ENCODE measurements at regions not wholly inside any gene's neighbourhood (a gene's known extent, or its start where the extent isn't known, plus 50 kb on each side); places are given as distances from the start of the nearest gene placed in this dataset.
"Not testable (repeated sequence)": the region's sequence is repeated elsewhere in the genome, so short reads cannot be mapped to it uniquely, and the experiment has no call there.

DNA sequence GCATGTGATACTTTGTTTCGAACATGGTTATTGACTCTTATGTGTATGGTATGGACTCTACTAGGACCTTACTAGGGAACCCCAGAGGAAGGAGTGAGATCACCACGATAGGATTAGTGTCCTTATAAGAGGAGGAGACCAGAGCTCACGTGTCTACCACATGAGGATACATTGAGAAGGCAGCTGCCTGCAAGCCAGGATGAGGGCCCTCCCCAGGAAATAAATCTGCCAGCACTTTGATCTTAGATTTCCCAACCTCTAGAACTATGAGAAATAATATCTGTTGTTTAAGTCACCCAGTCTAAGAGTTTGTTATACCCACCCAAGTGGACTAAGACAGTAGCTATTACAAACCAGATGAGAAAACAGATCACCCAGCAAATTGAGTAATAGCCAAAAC, 559.3 kb upstream of the USP24 start:
- no peaks in the 10 kb centered on the region for H3K36me3 Mint-ChIP-seq (ENCODE audit: insufficient read depth, unreplicated experiment)
- H3K4me3 Mint-ChIP-seq (ENCODE audit: unreplicated experiment): no peak overlapping the region
- intact Hi-C loops (cut with micrococcal nuclease): no loop called here
- CTCF ChIA-PET: no interaction called here
- H3K4me1 Mint-ChIP-seq (ENCODE audit: insufficient read depth, unreplicated experiment): no peaks in the 10 kb centered on the region
- BruUV-seq (replicated peaks): no TSS peak
- TF ChIP-seq, protein P1, sequence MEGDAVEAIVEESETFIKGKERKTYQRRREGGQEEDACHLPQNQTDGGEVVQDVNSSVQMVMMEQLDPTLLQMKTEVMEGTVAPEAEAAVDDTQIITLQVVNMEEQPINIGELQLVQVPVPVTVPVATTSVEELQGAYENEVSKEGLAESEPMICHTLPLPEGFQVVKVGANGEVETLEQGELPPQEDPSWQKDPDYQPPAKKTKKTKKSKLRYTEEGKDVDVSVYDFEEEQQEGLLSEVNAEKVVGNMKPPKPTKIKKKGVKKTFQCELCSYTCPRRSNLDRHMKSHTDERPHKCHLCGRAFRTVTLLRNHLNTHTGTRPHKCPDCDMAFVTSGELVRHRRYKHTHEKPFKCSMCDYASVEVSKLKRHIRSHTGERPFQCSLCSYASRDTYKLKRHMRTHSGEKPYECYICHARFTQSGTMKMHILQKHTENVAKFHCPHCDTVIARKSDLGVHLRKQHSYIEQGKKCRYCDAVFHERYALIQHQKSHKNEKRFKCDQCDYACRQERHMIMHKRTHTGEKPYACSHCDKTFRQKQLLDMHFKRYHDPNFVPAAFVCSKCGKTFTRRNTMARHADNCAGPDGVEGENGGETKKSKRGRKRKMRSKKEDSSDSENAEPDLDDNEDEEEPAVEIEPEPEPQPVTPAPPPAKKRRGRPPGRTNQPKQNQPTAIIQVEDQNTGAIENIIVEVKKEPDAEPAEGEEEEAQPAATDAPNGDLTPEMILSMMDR (IDR thresholded peaks at IDR 0.05; ENCODE audit: unreplicated experiment): no peak
- H3K27ac Mint-ChIP-seq (ENCODE audit: low read depth, unreplicated experiment): no peak overlapping the region
- POLR2A ChIA-PET: no interaction called here
- no peaks in the 10 kb centered on the region for H3K9me3 Mint-ChIP-seq (ENCODE audit: unreplicated experiment)
- no peak for DNase-seq (ENCODE audit: unreplicated experiment)
- no peaks in the 10 kb centered on the region for H3K27me3 Mint-ChIP-seq (ENCODE audit: insufficient read depth, unreplicated experiment)

- intact Hi-C loops (cut with micrococcal nuclease): no loop called here
- Mint-ChIP-seq H3K27me3 (ENCODE audit: insufficient read depth, unreplicated experiment) (no peaks in the 10 kb centered on the region), H3K4me1 (ENCODE audit: insufficient read depth, unreplicated experiment) (no peaks in the 10 kb centered on the region), H3K4me3 (ENCODE audit: unreplicated experiment) (no peak overlapping the region), H3K27ac (ENCODE audit: low read depth, unreplicated experiment) (no peak overlapping the region), H3K36me3 (ENCODE audit: insufficient read depth, unreplicated experiment) (peaks cover 1% of the 10 kb centered on the region), H3K9me3 (ENCODE audit: unreplicated experiment) (no peaks in the 10 kb centered on the region)
- ChIA-PET CTCF (no interaction called here), POLR2A (interaction anchor here (0.7 kb wide), 1 partner anchor 133 kb away, joined by 3 read pairs; no protein-coding TSS in a partner anchor)
- no TSS peak for BruUV-seq (replicated peaks)
- TF ChIP-seq, protein P1 (IDR thresholded peaks at IDR 0.05; ENCODE audit: unreplicated experiment): no peak
- DNase-seq (ENCODE audit: unreplicated experiment): no peak
Observed at GRCh38 chr1:55773211-55773940, 558.2 kb upstream of the USP24 start.

GRCh38 chr1:55768327-55768952, 553.3 kb upstream of the USP24 start:
- peaks cover 10% of the 10 kb centered on the region for H3K36me3 Mint-ChIP-seq (ENCODE audit: insufficient read depth, unreplicated experiment)
- intact Hi-C loops (cut with micrococcal nuclease): no loop called here
- TF ChIP-seq, protein P1 (IDR thresholded peaks at IDR 0.05; ENCODE audit: unreplicated experiment): no peak

GRCh38 chr1:55767171-55767570, 552.0 kb upstream of the USP24 start:
- no peak overlapping the region for H3K27ac Mint-ChIP-seq (ENCODE audit: low read depth, unreplicated experiment)
- no peaks in the 10 kb centered on the region for H3K9me3 Mint-ChIP-seq (ENCODE audit: unreplicated experiment)
- TF ChIP-seq, protein P1 (IDR thresholded peaks at IDR 0.05; ENCODE audit: unreplicated experiment): no peak
- BruUV-seq (replicated peaks): no TSS peak
- no peak overlapping the region for H3K4me3 Mint-ChIP-seq (ENCODE audit: unreplicated experiment)
- H3K4me1 Mint-ChIP-seq (ENCODE audit: insufficient read depth, unreplicated experiment): no peaks in the 10 kb centered on the region
- intact Hi-C loops (cut with micrococcal nuclease): no loop called here
- DNase-seq (ENCODE audit: unreplicated experiment): no peak
- POLR2A ChIA-PET: interaction anchor here (1.5 kb wide), 1 partner anchor 20 kb away, joined by 3 read pairs; no protein-coding TSS in a partner anchor
- peaks cover 10% of the 10 kb centered on the region for H3K36me3 Mint-ChIP-seq (ENCODE audit: insufficient read depth, unreplicated experiment)
- CTCF ChIA-PET: no interaction called here
- H3K27me3 Mint-ChIP-seq (ENCODE audit: insufficient read depth, unreplicated experiment): no peaks in the 10 kb centered on the region

More at GRCh38 chr1:55768327-55768952, 553.3 kb upstream of the USP24 start:
- no peak for DNase-seq (ENCODE audit: unreplicated experiment)
- H3K27me3 Mint-ChIP-seq (ENCODE audit: insufficient read depth, unreplicated experiment): no peaks in the 10 kb centered on the region
- H3K4me1 Mint-ChIP-seq (ENCODE audit: insufficient read depth, unreplicated experiment): no peaks in the 10 kb centered on the region
- no TSS peak for BruUV-seq (replicated peaks)
- H3K9me3 Mint-ChIP-seq (ENCODE audit: unreplicated experiment): no peaks in the 10 kb centered on the region
- no peak overlapping the region for H3K4me3 Mint-ChIP-seq (ENCODE audit: unreplicated experiment)
- CTCF ChIA-PET: interaction anchor here (0.7 to 0.9 kb wide), 3 partner anchors 43 to 464 kb away, joined by 3 to 9 read pairs (median 4); no protein-coding TSS in a partner anchor
- no peak overlapping the region for H3K27ac Mint-ChIP-seq (ENCODE audit: low read depth, unreplicated experiment)
- POLR2A ChIA-PET: interaction anchor here (0.6 to 1.5 kb wide), 3 partner anchors 14 to 29 kb away, joined by 3 read pairs; no protein-coding TSS in a partner anchor

- BruUV-seq (replicated peaks); CTCF ChIA-PET; H3K4me1 Mint-ChIP-seq (ENCODE audit: insufficient read depth, unreplicated experiment): not testable (repeated sequence)
Observed at GRCh38 chr1:55765505-55765904, 550.3 kb upstream of the USP24 start.

More at GRCh38 chr1:55765505-55765904, 550.3 kb upstream of the USP24 start:
- H3K27me3 Mint-ChIP-seq (ENCODE audit: insufficient read depth, unreplicated experiment); intact Hi-C loops (cut with micrococcal nuclease); H3K27ac Mint-ChIP-seq (ENCODE audit: low read depth, unreplicated experiment); H3K36me3 Mint-ChIP-seq (ENCODE audit: insufficient read depth, unreplicated experiment); H3K4me3 Mint-ChIP-seq (ENCODE audit: unreplicated experiment); H3K9me3 Mint-ChIP-seq (ENCODE audit: unreplicated experiment); DNase-seq (ENCODE audit: unreplicated experiment): not testable (repeated sequence)
- POLR2A ChIA-PET: interaction anchor here (0.7 kb wide), 1 partner anchor 490 kb away, joined by 3 read pairs; no protein-coding TSS in a partner anchor

Measured in MCF 10A (cell line).